ENCODE measurements at regions not wholly inside any gene's neighbourhood (a gene's known extent, or its start where the extent isn't known, plus 50 kb on each side); places are given as distances from the start of the nearest gene placed in this dataset.

DNA sequence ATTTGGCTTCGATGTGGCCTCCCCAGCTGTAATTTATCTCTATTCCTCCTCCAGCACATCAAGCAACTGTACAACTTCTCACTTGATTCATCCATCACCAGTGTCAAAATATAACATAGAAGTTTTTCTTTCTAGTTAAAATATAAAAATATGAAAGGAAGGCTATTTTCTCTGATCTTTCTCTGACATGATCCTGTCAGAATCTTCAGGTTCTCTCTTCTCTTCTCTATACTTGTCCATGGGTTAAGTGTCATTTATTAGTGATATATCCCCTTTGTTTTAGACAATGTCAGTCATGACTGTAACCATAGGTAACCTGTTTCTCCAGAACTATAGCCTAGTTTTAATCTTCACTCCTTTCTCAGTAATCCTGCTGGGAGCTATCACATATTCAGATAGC is 132.5 kb upstream of the G2E3 start:
- TF ChIP-seq, protein P1, sequence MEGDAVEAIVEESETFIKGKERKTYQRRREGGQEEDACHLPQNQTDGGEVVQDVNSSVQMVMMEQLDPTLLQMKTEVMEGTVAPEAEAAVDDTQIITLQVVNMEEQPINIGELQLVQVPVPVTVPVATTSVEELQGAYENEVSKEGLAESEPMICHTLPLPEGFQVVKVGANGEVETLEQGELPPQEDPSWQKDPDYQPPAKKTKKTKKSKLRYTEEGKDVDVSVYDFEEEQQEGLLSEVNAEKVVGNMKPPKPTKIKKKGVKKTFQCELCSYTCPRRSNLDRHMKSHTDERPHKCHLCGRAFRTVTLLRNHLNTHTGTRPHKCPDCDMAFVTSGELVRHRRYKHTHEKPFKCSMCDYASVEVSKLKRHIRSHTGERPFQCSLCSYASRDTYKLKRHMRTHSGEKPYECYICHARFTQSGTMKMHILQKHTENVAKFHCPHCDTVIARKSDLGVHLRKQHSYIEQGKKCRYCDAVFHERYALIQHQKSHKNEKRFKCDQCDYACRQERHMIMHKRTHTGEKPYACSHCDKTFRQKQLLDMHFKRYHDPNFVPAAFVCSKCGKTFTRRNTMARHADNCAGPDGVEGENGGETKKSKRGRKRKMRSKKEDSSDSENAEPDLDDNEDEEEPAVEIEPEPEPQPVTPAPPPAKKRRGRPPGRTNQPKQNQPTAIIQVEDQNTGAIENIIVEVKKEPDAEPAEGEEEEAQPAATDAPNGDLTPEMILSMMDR (IDR thresholded peaks at IDR 0.05; ENCODE audit: extremely low read depth, missing control alignments), result no peak
- DNase-seq (ENCODE audit: low spot score), result no peak

DNA sequence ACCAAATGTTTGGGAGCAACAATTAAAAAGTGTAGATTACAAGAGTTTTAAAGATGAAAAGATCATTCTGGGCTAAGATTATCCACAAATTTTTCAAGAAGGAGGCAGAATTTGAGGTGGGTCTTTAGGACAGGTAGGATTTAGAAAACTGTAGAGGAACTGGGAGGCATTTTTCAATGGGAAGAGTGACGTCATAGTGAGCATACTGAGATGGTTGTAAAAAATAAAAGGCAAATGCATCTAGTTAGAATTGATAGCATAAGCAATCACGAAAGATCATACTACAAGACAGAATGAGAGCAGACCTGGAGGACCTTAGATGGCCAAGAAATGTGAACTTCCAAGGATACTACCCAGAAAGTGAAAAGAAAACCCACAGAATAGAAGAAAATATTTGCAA is 131.6 kb upstream of the G2E3 start:
- no peak for DNase-seq (ENCODE audit: low spot score)
- TF ChIP-seq, protein P1 (IDR thresholded peaks at IDR 0.05; ENCODE audit: extremely low read depth, missing control alignments), result no peak

DNA sequence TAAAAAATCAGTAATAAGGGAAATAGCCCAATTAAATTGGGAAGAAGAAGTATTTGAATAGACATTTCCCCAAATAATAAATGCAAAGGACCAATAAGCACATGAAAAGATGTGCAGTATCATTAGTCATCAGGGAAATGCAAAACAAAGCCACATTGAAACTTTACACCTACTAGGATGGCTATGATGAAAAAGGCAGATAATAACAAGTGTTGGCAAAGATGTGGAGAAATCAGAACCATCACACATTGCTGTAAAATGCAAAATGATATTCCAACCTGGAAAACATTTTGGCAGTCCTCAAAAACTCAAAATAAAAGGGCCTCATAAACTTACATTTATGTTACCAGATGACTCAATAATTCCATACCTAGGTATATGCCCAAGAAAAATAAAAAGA is 131.1 kb upstream of the G2E3 start:
- DNase-seq (ENCODE audit: low spot score), result no peak
- TF ChIP-seq, protein P1 (IDR thresholded peaks at IDR 0.05; ENCODE audit: extremely low read depth, missing control alignments), result no peak

DNA sequence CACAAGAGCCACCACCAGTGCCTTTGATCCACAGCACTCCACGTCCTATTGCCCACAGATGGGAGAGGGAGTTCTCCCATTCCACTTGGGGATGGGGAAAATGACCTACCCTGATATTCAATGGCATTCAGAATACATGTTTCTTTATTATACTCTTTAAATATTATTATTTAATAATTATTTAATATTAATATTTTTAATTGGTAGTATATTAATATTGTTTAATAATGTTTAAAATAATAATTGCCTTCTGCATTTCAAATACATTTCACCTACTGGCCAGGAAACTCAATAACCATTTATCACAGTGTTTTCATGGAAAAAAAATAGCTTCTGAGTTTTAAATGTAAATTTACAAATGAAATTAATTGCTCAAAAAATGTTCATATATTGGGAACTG is 127.4 kb upstream of the G2E3 start:
- TF ChIP-seq, protein P1 (IDR thresholded peaks at IDR 0.05; ENCODE audit: extremely low read depth, missing control alignments), result no peak
- DNase-seq (ENCODE audit: low spot score), result no peak

DNA sequence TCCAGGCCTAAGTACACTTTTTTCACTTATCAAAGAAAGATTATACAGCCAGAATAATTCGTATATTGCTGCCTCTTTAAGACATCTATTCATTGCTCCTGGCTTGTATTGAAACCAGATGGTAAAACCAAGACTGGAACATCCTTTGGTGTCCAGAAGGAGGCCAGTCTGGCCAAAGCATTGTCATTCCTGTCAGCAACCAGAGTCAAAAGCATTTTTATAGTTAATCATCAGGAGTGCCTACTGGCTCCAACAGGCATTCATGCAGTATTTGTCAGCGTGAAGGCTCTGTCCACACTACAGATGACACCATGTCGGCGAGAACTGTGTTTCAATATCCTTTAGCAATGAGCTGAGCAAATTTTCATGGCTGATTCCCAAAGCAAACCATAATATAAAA is 118.0 kb upstream of the G2E3 start:
- no peak for DNase-seq (ENCODE audit: low spot score)
- TF ChIP-seq, protein P1 (IDR thresholded peaks at IDR 0.05; ENCODE audit: extremely low read depth, missing control alignments), result no peak

DNA sequence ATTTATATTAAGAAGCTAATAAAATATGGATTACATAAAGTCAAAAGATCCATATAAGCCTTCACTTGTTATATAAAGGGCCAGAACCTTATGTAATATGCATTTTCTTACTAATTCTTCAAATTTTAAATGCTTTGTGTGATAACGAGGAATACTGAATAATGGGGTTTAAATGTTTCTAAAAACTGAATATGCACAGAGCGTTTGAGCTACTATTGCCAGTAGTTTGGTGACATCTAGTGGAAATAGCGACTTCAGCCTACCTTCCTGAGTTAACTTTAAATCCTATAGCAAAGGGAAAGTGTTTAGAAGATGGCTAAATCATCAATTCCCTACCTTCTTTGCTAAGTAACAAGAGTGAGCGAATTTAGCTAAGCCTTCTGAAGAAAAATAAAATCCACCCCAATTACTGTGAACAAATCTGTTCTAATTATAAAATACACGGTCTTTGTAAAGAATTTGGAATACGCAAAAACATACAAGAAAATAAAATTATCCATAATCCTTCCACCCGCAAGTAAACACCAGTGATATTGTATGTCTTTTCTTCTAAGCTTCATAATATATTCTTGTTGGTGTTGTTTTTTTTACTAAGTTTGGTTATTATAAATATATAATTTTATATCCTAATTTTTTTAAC is 115.5 kb upstream of the G2E3 start:
- no peak for DNase-seq (ENCODE audit: low spot score)
- TF ChIP-seq, protein P1 (IDR thresholded peaks at IDR 0.05; ENCODE audit: extremely low read depth, missing control alignments), result no peak

DNA sequence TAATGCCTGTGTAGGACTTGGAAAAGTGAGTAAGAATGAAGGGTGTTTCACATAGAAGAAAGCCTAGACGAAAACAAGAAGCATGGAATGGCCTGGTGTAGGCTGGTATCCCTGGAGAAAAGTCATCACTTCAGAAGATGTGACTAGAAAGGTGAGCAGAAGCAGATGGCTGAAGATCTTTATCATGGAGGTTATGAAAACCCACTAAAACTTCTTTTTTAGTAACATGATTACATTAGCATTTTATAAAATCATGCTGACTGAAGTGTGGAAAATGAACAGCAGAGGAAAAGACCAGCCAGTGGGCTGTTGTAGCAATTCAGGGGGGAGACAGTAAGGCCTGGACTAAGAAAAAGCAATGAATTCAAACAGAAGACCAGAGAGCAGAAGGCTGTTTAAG is 114.5 kb upstream of the G2E3 start:
- TF ChIP-seq, protein P1 (IDR thresholded peaks at IDR 0.05; ENCODE audit: extremely low read depth, missing control alignments), result no peak

More for the DNA sequence above, 114.5 kb upstream of the G2E3 start:
- DNase-seq (ENCODE audit: low spot score), result no peak
